ENCODE measurements at regions not wholly inside any gene's neighbourhood (a gene's known extent, or its start where the extent isn't known, plus 50 kb on each side); places are given as distances from the start of the nearest gene placed in this dataset.

DNA sequence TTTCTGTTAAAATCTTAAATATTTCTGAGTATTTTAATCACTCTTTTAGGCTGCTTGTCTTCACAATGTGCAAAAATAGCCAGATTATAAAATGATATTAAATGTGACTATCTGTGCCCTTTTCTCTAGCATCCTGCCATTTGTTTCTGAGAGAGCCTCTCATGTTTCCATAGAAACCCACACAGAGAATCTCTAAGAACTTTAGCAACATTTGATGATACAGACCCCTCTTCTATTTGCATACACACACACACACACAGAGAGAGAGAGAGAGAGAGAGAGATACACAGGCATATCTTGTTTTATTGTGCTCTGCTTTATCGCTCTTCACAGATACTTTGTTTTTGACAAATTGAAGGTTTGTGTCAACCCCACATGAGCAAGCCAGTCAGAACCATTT is 134.5 kb upstream of the DDX18 start:
- DNase-seq = no peak

DNA sequence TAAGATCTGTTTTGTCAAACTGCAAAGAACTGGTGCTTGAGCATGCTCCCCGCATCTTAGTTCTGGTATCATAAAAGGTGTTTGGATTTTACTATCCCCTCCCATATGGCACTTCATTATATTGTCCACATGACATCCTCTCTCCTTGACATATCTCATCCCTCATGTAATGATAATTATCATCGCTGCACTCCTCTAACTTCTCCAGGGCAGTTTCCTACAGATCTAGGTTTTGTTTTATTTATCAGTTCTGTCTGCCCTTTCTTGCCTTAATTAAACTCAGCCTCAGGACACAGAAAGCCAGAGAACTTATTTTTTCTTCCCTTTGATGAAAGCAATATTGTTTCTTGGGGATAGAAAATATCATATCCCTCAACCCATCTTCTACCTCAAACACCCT is 129.6 kb upstream of the DDX18 start:
- DNase-seq = no peak

DNA sequence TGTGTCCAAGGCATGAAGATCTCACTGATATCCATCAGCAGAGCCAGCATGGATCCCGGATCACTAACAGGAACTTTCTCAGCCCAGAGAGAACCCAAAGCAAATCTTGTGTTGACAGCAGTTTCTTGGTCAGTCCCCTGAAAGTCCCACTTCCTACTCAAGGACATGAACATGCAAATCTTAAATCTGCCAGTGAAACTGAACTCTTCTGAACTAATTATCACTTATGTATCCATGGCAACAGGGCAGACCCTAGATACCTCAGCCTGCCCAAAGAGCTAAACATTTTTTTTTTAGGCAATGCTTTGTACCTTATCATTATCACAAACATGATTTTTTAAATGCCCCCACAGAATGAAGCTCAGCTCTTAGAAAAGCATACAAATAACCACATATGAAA is 127.8 kb upstream of the DDX18 start:
- no peak for DNase-seq

DNA sequence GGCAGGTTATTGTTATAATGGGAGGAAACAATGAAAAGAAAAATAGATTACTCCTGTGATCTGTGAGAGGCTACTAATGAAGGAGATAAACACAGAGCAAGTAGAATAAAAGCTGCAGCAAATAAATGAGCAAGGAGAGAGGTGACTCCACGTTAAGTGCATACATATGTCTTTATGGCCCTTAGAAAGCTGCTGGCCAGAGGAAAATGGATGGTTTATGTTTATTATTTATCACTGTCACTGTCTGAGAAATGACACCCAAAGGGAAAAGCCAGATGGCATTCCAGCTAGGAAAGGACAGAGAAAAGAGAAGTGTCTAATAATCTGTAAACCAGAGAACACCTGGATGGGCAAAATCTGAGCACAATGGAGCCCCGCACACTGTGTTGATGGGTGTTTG is 122.9 kb upstream of the DDX18 start:
- DNase-seq = peak; percentile 51

DNA sequence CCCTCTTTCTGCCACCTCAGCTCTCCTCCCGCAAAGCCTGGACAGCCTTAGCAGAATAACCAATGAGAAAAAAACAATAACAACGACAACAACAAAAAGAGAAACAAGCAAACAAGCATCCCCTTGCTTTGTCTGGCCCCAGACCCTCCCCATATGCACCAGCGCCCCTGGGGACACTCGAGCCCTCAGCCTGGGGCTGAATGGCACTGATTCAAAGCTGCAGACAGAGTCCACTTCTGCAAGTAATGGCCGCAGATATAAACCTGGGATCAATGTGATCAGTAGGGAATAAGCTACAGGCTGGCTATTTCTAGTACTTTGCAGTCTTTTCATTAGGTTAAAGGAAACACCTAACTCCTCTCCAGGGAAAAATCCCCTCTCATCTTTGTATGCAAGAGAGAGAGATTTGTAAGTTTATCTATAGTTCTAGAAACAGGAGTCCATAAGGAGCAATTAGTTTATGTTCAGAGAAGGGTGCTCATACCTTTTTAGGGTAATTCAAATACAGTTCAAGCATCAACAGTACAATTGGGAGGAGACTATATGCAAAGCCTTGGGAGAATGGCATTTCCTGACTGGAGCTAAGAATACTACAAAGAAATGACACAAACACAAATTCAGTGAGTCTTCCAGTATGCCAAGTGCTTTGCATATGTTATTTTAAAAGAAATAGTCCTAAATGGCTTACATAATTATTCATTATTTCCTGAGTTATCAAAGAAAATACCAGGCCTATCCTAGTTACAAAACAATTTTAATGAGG is 122.3 kb upstream of the DDX18 start:
- DNase-seq = peak; percentile 51

DNA sequence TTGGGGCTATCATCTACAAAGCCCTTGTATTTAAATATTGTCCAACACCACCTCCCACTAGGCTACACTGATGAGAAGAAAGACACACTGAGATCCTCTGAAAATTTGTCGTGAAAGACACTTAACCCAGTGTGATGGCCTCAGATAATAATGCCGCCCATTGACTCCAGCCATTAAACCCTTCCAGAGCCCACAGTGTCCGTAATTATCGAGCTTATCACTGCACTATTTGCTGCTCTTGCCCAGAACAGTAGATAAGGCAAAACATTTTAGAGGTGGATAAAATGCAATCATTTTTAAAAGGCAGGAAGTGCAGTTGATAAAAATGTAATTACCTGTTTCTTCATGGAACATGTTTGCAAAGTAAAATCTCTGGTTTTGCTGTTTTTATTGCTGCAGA is 121.3 kb upstream of the DDX18 start:
- DNase-seq = no peak

DNA sequence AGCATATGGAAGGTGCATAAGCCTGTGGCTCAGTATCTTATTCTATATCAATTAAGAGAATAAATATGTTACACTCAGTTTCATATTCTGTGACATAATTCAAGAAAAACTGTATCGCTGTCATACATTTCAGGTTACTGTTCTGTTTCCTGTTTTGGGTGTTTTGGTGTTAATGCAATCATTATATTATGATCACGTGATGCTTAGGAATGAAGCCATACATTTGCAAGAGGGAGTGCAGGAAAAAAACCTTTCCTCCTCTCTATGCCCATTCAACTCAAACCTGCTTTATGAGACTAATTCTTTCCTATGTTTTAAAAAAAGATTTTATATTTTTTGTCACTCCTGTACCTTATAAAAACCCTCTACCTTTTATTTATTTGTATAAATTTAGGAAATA is 120.8 kb upstream of the DDX18 start:
- DNase-seq = no peak

DNA sequence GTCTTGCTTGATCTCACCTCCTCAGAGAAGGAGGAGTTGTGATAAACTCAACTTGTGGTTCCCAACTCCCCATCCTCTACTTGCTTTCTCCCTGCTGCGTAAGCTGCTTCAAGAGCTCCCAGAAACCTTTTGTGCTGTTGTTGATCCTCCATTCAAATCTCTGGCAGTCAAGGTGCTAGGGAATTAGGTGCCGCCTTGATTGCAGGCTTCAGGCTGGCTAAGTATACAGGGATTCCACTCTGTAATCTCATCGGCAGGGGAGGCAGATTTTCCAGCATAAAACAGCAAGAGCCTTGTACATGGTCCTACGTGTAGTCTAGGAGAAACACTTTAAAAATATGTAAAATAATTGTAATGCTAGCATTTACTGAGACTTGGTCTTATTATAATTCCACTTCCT is 116.2 kb upstream of the DDX18 start:
- no peak for DNase-seq

DNA sequence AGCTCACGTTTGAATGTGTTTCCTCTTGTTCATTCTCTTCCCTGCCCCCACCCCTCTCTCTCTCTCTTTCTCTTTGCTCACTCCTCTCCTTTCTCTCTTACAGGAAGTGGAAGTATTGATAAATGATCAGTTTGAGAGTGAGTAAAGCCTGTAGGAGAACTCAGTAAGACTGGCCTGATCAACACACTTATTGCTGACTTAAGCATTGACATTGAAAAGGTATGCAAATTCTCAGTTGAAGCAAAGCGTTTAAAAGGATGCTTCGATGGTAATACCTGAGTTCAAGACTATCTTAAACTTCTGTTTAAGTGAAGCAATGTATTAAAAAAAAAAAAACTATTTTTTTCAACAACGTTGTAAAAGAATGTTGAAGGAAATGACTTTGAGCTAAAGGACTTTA is 115.7 kb upstream of the DDX18 start:
- no peak for DNase-seq

DNA sequence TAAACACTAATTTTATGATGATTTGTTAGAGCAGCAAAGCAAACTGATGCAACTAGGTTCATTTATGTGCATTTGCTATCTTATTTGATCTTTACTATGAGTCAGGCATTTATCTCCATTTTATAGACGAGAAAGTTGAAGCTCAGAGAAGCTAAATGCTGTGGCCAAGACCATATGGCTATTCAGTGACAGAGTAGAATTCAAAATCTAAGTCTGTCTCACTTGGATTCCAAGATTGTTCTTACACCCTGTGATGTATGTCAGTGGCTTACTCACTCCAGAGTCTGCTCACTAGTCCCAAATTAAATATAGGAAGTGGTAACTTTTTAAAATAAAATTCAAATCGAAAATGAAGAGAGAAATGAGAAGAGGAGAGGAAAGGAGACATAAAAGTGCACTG is 114.0 kb upstream of the DDX18 start:
- DNase-seq = no peak

DNA sequence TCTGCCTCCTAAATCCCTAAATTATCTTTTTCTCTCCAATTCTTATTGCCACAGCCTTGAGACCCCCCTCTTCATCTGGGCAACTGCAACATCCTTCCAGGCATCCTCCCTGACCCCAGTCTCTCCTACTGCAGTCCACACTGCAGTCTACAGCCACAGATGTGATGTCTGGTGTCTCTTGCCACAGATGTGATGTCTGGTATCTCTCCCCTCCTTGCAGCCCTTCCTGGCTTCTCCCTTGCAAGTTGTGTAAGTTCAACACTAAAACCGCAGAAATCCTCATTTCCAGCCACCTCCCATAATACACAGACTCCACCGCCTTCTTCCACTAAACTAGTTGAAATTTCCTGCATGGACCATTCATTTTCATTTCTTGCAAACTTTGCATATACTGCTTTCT is 113.1 kb upstream of the DDX18 start:
- DNase-seq = no peak

DNA sequence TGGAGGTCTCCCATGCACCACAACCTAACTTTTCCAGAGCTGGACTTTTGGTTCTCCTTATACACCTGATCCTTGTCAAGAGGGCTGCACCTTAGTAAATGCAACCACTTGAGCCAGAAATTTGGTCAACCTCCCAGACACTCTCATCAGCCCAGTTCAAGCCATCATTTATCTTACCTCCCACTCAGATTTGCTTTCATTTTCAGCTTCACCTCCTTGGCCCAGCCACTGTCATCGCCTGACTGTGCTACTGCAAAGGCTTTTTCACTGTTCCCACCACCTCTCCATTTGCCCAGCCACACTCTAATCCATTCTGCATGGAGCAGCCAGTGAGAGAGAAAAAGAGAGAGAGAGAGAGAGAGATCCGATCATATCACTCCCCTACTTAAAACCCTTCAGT is 112.4 kb upstream of the DDX18 start:
- DNase-seq = no peak

DNA sequence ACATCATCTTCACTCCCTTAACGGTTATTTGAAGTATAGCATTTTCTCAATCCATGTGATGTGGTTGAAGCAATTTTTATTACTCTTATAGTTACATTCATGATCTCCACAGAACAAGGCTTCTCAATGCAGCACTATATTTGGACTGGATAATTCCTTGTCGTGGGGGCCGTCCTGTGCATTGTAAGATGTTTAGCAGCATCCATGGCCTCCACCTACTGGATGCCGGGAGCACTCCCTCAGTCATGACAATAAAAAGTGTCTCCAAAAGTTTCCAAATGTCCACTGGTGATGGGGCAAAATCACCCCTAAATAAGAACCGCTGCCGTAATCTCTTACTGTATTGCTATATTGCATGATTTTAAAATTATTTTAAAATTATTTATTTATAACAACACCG is 110.6 kb upstream of the DDX18 start:
- no peak for DNase-seq

DNA sequence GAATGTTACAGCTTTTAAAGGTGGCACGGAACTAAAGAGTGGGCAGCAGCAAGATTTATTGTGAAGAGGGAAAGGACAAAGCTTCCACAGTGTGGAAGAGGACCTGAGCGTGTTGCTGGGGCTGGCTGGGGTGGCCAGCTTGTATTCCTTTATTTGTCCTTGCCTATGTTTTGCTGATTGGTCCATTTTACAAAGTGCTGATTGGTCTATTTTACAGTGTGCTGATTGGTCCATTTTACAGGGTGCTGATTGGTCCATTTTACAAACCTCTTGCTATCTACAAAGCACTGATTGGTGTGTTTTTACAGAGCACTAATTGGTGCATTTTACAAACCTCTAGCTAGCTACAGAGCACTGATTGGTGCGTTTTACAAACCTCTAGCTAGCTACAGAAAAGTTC is 109.7 kb upstream of the DDX18 start:
- DNase-seq = no peak

DNA sequence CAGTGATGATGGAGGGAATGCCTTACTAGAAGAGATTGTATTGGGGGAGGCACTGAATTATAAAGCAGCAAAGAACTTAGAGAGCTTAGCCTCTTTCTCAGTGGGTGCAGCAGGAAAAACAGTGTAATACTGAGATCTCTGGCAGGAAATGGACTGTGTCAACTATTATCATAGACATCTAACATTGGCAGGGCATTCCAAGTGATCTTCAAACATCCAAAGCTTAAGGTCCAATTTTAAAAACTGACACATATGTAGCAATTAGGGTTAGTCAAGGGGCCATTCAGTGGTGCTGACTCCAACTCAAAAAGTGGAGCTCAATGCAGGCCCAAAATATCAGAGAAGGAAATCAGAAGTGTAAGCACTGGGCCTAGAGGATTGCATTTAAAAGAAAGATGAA is 106.6 kb upstream of the DDX18 start:
- DNase-seq = no peak

DNA sequence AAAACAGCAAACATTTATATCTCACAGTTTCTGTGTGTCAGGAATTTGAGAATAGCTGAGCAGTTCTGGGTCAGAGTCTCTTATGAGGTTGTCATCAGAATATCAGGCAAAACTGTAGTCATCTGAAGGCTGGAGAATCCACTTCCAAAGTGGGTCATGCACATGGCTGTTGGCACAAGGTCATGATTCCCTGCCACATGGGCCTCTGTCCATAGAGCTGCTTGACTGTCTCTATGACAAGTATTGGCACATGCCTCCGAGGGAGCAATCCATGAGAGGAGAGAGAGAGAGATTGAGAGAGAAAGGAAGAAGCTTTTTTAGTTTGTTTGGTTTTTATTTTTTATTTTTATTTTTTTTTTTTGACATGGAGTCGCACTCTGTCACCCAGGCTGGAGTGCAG is 101.8 kb upstream of the DDX18 start:
- DNase-seq = no peak

DNA sequence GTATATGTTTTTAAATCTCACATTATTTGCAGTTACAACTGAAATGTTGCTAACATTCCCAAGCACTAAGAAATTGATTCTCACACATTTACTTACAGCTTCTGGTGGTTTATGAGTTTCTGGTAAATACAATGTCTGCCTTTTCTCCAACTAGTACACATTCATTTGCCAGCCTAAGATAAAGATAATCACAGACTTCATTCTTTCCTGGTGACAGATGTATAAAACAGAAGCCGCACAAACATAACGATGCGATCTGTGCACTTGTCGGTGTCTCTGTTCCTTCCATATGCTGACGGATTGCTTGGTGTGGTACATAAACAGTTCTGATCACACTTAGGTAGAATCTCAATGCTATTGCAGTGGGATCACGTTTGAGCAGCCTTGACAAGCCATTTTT is 100.4 kb upstream of the DDX18 start:
- no peak for DNase-seq

DNA sequence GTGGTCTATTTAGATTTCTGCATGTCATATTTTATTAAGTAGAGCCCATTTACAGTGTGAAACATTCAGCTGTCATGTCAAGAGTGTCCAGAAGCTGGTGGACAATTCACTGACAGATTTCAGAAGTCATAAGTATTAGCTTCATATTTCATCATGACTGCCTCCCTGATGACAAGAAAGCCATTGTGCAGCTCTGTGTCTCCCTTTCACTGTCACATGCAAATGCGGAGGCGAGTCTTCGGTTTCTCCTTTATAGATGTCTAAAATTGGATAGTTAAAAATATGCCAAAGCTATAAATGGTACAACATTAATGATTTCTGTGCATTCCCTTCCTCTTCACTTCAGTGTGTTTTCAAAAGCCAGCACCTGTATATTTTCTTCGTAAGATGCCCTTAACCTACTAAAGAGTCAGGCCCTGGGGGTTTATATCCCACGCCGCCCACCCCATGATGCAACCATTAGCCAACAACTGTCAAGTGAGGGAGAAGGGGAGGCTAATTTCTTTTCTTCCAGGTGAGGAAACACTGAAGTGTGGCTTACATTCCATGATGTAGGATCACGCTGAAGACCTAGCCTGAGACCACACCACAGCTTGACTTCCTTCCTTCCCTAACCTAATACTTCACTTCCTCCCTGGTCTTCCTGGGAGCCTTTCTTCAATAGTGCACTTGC is 99.6 kb upstream of the DDX18 start:
- DNase-seq = no peak

DNA sequence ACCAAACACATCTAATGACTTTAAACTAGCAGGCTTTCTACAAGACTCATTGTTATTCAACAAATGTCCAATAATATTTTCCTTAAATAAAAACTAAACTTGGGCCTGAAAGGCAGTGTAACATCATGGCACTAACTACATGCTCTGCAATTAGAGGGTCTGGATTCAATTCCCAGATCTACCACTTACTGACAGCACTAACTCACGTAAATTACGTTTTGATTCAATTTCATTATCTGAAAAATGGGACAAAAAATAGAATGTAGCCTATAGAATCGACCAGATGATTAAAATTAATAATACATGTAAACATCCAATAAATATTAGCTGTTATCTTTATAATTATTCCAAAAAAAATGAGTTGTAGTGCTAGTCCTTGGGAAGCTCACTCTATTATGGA is 98.0 kb upstream of the DDX18 start:
- no peak for DNase-seq

DNA sequence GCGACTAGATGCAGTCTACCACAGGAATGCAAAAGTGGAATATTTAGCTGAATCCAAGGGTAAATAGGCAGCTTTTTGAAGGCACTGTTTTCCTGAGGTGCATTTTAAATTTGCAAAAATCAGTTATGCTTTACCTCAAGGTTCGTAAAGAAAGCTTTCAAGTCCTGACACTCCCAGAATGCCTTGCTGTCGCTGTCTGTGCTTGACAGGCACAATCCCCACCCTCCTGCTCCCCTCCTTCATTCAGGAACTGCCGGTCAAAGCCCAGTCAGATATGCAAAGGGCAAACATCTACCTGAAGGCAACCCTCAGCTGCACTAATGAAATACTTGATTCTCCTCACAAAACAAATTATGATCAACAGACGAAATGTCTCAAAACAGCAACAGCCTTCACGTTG is 97.4 kb upstream of the DDX18 start:
- DNase-seq = no peak

DNA sequence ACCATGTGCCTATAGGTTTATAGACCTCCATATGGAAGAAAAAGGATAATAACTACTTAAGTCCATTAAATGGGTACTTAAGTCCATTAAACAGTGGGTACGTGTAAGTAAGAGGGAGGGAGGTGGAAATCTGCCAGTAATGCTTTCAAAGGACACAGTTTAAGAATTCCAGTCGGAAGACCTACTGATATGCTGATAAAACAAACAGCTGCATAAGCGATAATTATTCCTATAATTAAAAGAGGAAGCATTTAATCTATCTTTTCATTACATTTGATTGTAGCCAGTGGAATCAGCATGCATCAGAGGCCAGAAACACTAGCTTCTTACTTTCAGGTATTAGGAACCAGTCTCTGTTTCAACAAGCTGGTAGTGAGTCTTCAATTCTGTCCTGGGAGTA is 96.4 kb upstream of the DDX18 start:
- no peak for DNase-seq

DNA sequence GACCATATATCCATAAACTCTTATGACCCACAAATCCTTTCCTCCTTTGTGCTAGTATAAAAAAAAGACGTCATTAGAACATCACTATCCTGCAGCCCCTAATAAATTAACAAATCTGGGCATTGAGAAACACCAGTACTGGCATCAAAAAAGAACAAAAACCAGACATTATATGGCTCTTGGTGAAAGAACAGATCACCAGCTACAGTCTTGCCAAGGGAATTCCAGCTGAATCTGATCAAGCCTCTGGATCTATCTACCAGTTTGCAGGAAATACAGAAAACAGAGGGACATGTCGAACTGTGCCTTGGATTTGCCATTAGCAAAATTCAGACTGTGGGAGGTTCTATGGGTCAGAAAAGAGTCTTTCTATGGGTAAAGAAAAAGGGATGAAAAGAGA is 93.7 kb upstream of the DDX18 start:
- DNase-seq = no peak

DNA sequence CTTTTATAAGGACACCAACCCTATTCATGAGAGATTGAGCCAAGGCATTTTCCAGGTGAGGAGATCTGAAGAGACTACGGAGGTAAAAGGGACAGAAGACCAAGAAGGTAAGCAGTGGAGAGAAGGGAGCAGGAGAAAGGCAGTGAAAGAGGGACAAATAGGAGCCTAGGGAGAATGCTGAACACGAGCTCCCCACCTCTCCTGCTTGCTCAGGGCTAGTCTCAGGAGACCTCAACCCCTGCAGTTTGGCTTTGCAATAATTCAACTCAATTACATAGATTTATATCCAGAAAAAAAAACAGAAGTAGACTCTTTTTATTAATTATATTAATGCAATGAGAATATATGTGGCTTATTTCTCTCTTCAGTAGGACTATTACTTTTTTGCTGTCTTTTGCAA is 91.0 kb upstream of the DDX18 start:
- DNase-seq = no peak

DNA sequence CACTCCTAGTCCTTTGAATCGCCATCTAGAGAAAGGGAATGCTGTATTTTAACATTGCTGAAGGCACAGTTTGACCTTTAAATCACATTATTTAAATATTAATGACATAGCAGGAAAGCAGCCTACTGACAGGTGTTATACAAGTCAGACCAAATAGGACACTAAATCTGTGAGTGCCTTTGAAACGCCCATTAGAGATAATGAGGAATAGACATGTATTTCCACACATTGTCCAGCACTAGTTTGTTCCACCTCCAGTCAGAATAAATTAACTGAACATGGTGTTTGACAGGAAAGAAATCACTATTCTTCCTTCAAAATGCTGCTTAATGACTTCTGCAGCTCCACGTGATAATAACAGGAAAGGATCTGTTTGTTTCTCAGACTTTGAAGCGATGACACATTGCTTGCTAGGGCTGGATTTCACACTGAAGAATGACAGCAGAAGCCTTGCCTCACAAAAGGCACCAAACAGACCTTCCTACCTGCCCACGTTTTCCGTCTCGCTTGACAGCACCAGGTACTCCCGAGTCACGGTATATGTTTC is 90.5 kb upstream of the DDX18 start:
- no peak for DNase-seq

DNA sequence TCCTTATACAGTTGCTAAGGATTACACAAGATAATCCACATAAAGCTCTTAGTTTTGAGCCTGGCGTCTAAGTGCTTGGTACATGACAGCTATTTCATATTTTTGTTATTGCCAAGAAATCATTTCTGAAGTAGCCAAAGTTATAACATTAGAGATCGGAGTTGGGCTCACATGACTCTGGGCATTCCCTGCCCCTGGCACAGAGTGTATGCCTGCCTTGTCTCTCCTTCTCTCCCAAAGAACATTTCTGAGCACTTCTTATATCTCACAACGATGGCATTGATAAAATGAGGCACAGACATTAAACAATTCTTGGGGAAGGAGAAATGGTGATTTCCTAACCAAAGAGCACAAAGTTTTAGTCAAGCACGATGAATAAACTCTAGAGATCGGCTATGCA is 87.7 kb upstream of the DDX18 start:
- DNase-seq = no peak

All from NCI-H345 (cell line).